NB4 (cell line): ENCODE measurements at regions not wholly inside any gene's neighbourhood (a gene's known extent, or its start where the extent isn't known, plus 50 kb on each side); places are given as distances from the start of the nearest gene placed in this dataset.
"Not testable (repeated sequence)": the region's sequence is repeated elsewhere in the genome, so short reads cannot be mapped to it uniquely, and the experiment has no call there.

Source experiments
- MYC ChIP-seq: IDR thresholded peaks from 2 replicates; pipeline ENCODE4 v1.6.1; 2011; ENCODE audit warnings: low read depth, low read length
- POLR2A ChIP-seq: IDR thresholded peaks from 2 replicates; pipeline ENCODE4 v1.6.1; 2011; ENCODE audit warnings: mild to moderate bottlenecking; ENCODE audit not compliant: insufficient read length; ENCODE audit errors: extremely low read depth
- TF ChIP-seq, protein P1 (sequence below): IDR thresholded peaks from one replicate; pipeline ENCODE4 v1.5.1; 2012; ENCODE audit warnings: low read depth, low read length
- TF ChIP-seq, protein P2 (sequence below): IDR thresholded peaks from 2 replicates; pipeline ENCODE4 v1.6.1; 2011; ENCODE audit warnings: low read depth, low read length

- TF ChIP-seq, protein P1, sequence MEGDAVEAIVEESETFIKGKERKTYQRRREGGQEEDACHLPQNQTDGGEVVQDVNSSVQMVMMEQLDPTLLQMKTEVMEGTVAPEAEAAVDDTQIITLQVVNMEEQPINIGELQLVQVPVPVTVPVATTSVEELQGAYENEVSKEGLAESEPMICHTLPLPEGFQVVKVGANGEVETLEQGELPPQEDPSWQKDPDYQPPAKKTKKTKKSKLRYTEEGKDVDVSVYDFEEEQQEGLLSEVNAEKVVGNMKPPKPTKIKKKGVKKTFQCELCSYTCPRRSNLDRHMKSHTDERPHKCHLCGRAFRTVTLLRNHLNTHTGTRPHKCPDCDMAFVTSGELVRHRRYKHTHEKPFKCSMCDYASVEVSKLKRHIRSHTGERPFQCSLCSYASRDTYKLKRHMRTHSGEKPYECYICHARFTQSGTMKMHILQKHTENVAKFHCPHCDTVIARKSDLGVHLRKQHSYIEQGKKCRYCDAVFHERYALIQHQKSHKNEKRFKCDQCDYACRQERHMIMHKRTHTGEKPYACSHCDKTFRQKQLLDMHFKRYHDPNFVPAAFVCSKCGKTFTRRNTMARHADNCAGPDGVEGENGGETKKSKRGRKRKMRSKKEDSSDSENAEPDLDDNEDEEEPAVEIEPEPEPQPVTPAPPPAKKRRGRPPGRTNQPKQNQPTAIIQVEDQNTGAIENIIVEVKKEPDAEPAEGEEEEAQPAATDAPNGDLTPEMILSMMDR: not testable (repeated sequence)
- TF ChIP-seq, protein P2, sequence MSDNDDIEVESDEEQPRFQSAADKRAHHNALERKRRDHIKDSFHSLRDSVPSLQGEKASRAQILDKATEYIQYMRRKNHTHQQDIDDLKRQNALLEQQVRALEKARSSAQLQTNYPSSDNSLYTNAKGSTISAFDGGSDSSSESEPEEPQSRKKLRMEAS: not testable (repeated sequence)
- TF ChIP-seq POLR2A, MYC: not testable (repeated sequence)
These were observed 388.8 kb upstream of the FAR2 start for GRCh38 chr12:28760040-28760903.
